Kidney (tissue), 13 donors: ENCODE measurements at regions not wholly inside any gene's neighbourhood (a gene's known extent, or its start where the extent isn't known, plus 50 kb on each side); places are given as distances from the start of the nearest gene placed in this dataset.

Source experiments
- DNase-seq, 5 donors: peaks; one replicate each; pipeline ENCODE4 v3.0.0-alpha.2; 2013 to 2020
- FAIRE-seq: peaks from 2 replicates; lab custom pipeline; 2012; peaks lifted over from hg19 to GRCh38; lab: Jason Lieb, UNC
- H3K27ac ChIP-seq, 2 donors: one replicate each; pipeline ENCODE4 v1.7.0; 2013; ENCODE audit warnings: low read depth in 2 of 2, low read length in 2 of 2, inconsistent platforms in 1 of 2
- H3K27me3 ChIP-seq: one replicate; pipeline ENCODE4 v1.7.1; 2013; ENCODE audit warnings: low read length, inconsistent platforms; ENCODE audit not compliant: control insufficient read depth, insufficient read depth
- H3K36me3 ChIP-seq, 3 donors: one replicate each; pipeline versions ENCODE4 v1.7.0 to v1.7.1; 2013; ENCODE audit warnings: low read length in 3 of 3, control low read depth in 1 of 3, inconsistent platforms in 1 of 3; ENCODE audit not compliant: insufficient read depth in 3 of 3, control insufficient read depth in 2 of 3
- H3K4me1 ChIP-seq, 3 donors: one replicate each; pipeline versions ENCODE4 v1.7.0 to v1.7.1; 2013; ENCODE audit warnings: low read length in 3 of 3, inconsistent platforms in 1 of 3, low read depth in 1 of 3; ENCODE audit not compliant: control insufficient read depth in 2 of 3, insufficient read depth in 2 of 3
- H3K4me3 ChIP-seq, 3 donors: one replicate each; pipeline versions ENCODE4 v1.7.0 to v1.8.1; 2013; ENCODE audit warnings: low read length in 3 of 3, control low read depth in 1 of 3, inconsistent platforms in 1 of 3
- H3K9ac ChIP-seq, 3 donors: one replicate each; pipeline versions ENCODE4 v1.7.0 to v1.7.1; 2013; ENCODE audit warnings: low read length in 3 of 3, control low read depth in 1 of 3, inconsistent platforms in 1 of 3
- H3K9me3 ChIP-seq, 3 donors: one replicate each; pipeline versions ENCODE4 v1.7.0 to v1.7.1; 2013; ENCODE audit warnings: low read length in 3 of 3, control low read depth in 1 of 3, inconsistent platforms in 1 of 3; ENCODE audit not compliant: control insufficient read depth in 2 of 3, insufficient read depth in 1 of 3
- CTCF ChIP-seq: IDR thresholded peaks from 3 replicates; pipeline ENCODE4 v1.5.1; 2012; ENCODE audit warnings: mild to moderate bottlenecking, moderate library complexity, borderline replicate concordance; ENCODE audit not compliant: insufficient read depth; ENCODE audit errors: extremely low read depth
- intact Hi-C: fragments of 100-400 bp; cut with DNase I; formaldehyde crosslinking; loops from one replicate; pipeline ENCODE4 v1.11.1; 2022
- donor health status: control.
- donor health status: control.
- donor health status: control.
- donor health status: control.
- donor health status: control.
- donor health status: DM: yes; HTN: yes; CAD: no.
- donor health status: Normal renal cell carcinoma (clear cell type).

- no peak overlapping the region for H3K27ac ChIP-seq
- DNase-seq (no peak), FAIRE-seq (no peak)
- no peaks in the 10 kb centered on the region for H3K4me1 ChIP-seq
- no peak for TF ChIP-seq CTCF
- H3K36me3 ChIP-seq, result no peaks in the 10 kb centered on the region
- no peaks in the 10 kb centered on the region for H3K9me3 ChIP-seq
- no peaks in the 10 kb centered on the region for H3K27me3 ChIP-seq
- H3K9ac ChIP-seq, result no peak overlapping the region
- H3K4me3 ChIP-seq, result no peak overlapping the region
- intact Hi-C loops, result no loop called here
These were observed 284.4 kb upstream of the SFRP2 start for GRCh38 chr4:154073107-154073822.

- H3K27ac ChIP-seq, result no peak overlapping the region
- FAIRE-seq, result no peak
These were observed 278.9 kb upstream of the SFRP2 start for GRCh38 chr4:154067786-154068185.

GRCh38 chr4:154065368-154065767 is 276.5 kb upstream of the SFRP2 start:
- no peak for TF ChIP-seq CTCF
- Histone ChIP-seq H3K4me3 (no peak overlapping the region), H3K36me3 (no peaks in the 10 kb centered on the region), H3K9me3 (peaks cover 0 to 11% (median 3%) of the 10 kb centered on the region in 3 donors), H3K27ac (no peak overlapping the region), H3K27me3 (no peaks in the 10 kb centered on the region), H3K9ac (no peak overlapping the region), H3K4me1 (no peaks in the 10 kb centered on the region)
- intact Hi-C loops, result no loop called here
- FAIRE-seq (no peak), DNase-seq (no peak)

More at GRCh38 chr4:154067786-154068185, 278.9 kb upstream of the SFRP2 start:
- TF ChIP-seq CTCF, result no peak
- no peak overlapping the region for H3K4me3 ChIP-seq
- H3K4me1 ChIP-seq, result no peaks in the 10 kb centered on the region
- no peaks in the 10 kb centered on the region for H3K36me3 ChIP-seq
- H3K27me3 ChIP-seq, result no peaks in the 10 kb centered on the region
- H3K9me3 ChIP-seq, result peaks cover 0 to 11% (median 3%) of the 10 kb centered on the region in 3 donors
- no peak for DNase-seq
- intact Hi-C loops, result no loop called here
- H3K9ac ChIP-seq, result no peak overlapping the region
